ENCODE measurements at regions not wholly inside any gene's neighbourhood (a gene's known extent, or its start where the extent isn't known, plus 50 kb on each side); places are given as distances from the start of the nearest gene placed in this dataset.

DNA sequence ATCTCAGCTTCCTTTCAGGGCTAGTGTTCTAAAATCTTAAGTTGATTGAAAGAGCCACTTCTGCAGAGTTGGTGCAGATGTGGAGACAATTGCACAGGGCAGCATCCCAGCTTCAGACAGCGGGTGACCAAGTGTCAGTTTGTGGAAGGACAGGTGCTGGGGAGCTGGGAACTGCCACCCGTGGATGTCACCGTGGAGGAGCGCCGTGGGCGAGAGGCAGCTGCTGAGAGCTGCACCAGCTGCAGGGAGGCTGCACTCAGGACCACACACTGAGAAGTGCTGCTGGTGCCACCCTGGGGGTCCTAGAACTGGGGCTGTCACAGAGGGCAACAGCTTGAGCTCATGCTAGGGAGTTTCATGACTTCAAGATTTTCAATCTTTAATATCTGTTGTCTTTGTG is 543.0 kb upstream of the FZD8 start:
- no peak overlapping the region for H3K4me3 ChIP-seq (ENCODE audit: low read depth, low read length)
- no peaks in the 10 kb centered on the region for H3K9me3 ChIP-seq (ENCODE audit: control insufficient read depth, low read length)
- H3K27me3 ChIP-seq (ENCODE audit: control insufficient read depth, insufficient read depth, low read length), result no peaks in the 10 kb centered on the region
- no peak overlapping the region for H3K27ac ChIP-seq
- TF ChIP-seq CTCF (IDR thresholded peaks at IDR 0.05), result no peak
- no peaks in the 10 kb centered on the region for H3K4me1 ChIP-seq
- H3K4me2 ChIP-seq (ENCODE audit: low read length), result no peak overlapping the region
- H3K36me3 ChIP-seq (ENCODE audit: control insufficient read depth, insufficient read depth, low read length), result no peaks in the 10 kb centered on the region
- H3K79me2 ChIP-seq, result no peaks in the 10 kb centered on the region
- no peak overlapping the region for H3K9ac ChIP-seq
- no peak overlapping the region for H2AFZ ChIP-seq

DNA sequence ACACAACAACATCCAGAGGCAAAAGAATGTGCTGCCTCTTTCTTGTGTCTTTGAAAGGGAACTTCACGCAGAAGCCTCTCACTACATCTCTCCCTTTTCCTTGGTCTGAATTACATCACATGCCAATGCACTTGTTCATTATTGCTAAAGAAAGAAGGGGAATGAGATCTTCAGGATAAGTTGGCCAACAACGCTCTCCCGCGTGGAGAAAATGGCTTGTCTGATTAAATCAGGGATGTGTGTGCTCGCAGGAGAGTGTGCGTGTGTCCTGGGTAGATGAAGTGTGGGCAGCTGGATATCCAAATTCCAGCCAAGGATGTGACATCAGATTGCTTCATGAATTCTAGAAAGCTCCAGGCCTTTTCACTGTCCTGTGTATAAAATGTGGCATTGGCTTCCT is 541.6 kb upstream of the FZD8 start:
- no peak overlapping the region for H3K27ac ChIP-seq
- no peaks in the 10 kb centered on the region for H3K27me3 ChIP-seq (ENCODE audit: control insufficient read depth, insufficient read depth, low read length)
- H3K9ac ChIP-seq, result no peak overlapping the region
- no peak for TF ChIP-seq CTCF (IDR thresholded peaks at IDR 0.05)
- no peaks in the 10 kb centered on the region for H3K36me3 ChIP-seq (ENCODE audit: control insufficient read depth, insufficient read depth, low read length)
- H3K79me2 ChIP-seq, result no peaks in the 10 kb centered on the region
- H3K4me1 ChIP-seq, result no peaks in the 10 kb centered on the region
- no peak overlapping the region for H3K4me3 ChIP-seq (ENCODE audit: low read depth, low read length)
- H3K9me3 ChIP-seq (ENCODE audit: control insufficient read depth, low read length), result no peaks in the 10 kb centered on the region
- H2AFZ ChIP-seq, result no peak overlapping the region
- no peak overlapping the region for H3K4me2 ChIP-seq (ENCODE audit: low read length)

GRCh38 chr10:36183056-36183455 is 541.0 kb upstream of the FZD8 start:
- Histone ChIP-seq H3K27me3 (ENCODE audit: control insufficient read depth, insufficient read depth, low read length) (no peaks in the 10 kb centered on the region), H3K36me3 (ENCODE audit: control insufficient read depth, insufficient read depth, low read length) (no peaks in the 10 kb centered on the region), H3K4me3 (ENCODE audit: low read depth, low read length) (no peak overlapping the region), H2AFZ (no peak overlapping the region), H3K9ac (no peak overlapping the region), H3K9me3 (ENCODE audit: control insufficient read depth, low read length) (no peaks in the 10 kb centered on the region), H3K4me2 (ENCODE audit: low read length) (no peak overlapping the region), H3K27ac (no peak overlapping the region), H3K4me1 (no peaks in the 10 kb centered on the region), H3K79me2 (no peaks in the 10 kb centered on the region)
- TF ChIP-seq CTCF (IDR thresholded peaks at IDR 0.05), result no peak

- H3K27me3 ChIP-seq (ENCODE audit: control insufficient read depth, insufficient read depth, low read length), result no peaks in the 10 kb centered on the region
- no peaks in the 10 kb centered on the region for H3K36me3 ChIP-seq (ENCODE audit: control insufficient read depth, insufficient read depth, low read length)
- H3K27ac ChIP-seq, result no peak overlapping the region
- no peak for TF ChIP-seq CTCF (IDR thresholded peaks at IDR 0.05)
- no peak overlapping the region for H3K4me2 ChIP-seq (ENCODE audit: low read length)
- no peak overlapping the region for H3K9ac ChIP-seq
- no peak overlapping the region for H3K4me3 ChIP-seq (ENCODE audit: low read depth, low read length)
- H2AFZ ChIP-seq, result no peak overlapping the region
- no peaks in the 10 kb centered on the region for H3K4me1 ChIP-seq
- no peaks in the 10 kb centered on the region for H3K9me3 ChIP-seq (ENCODE audit: control insufficient read depth, low read length)
- no peaks in the 10 kb centered on the region for H3K79me2 ChIP-seq
These were observed 540.5 kb upstream of the FZD8 start for GRCh38 chr10:36182606-36183005.

- no peak overlapping the region for H3K27ac ChIP-seq
- no peak overlapping the region for H3K4me3 ChIP-seq (ENCODE audit: low read depth, low read length)
- no peaks in the 10 kb centered on the region for H3K27me3 ChIP-seq (ENCODE audit: control insufficient read depth, insufficient read depth, low read length)
- H3K36me3 ChIP-seq (ENCODE audit: control insufficient read depth, insufficient read depth, low read length), result no peaks in the 10 kb centered on the region
- H3K9ac ChIP-seq, result no peak overlapping the region
- TF ChIP-seq CTCF (IDR thresholded peaks at IDR 0.05), result no peak
- no peaks in the 10 kb centered on the region for H3K79me2 ChIP-seq
- H3K9me3 ChIP-seq (ENCODE audit: control insufficient read depth, low read length), result no peaks in the 10 kb centered on the region
- no peak overlapping the region for H2AFZ ChIP-seq
- no peaks in the 10 kb centered on the region for H3K4me1 ChIP-seq
- no peak overlapping the region for H3K4me2 ChIP-seq (ENCODE audit: low read length)
These were observed 540.1 kb upstream of the FZD8 start for GRCh38 chr10:36182179-36182566.

All from parathyroid adenoma (tissue), 2 donors.